ENCODE measurements at regions not wholly inside any gene's neighbourhood (a gene's known extent, or its start where the extent isn't known, plus 50 kb on each side); places are given as distances from the start of the nearest gene placed in this dataset.

DNA sequence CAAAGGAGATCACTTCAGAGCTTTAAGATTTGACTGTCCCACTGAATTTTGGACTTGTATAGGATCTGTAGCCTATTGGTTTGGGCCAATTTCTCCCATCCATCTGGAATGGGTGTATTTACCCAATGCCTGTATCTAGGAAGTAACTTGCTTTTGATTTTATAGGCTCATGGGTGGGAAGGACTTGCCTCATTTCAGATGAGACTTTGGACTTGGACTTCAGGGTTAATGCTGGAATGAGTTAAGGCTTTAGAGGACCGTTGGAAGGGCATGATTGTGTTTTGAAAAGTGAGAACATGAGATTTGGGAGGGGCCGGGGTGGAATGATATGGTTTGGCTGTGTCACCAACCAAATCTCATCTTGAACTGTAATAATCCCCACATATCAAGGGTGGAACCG lies 73.8 kb downstream of the ZNF518B start:
- TF ChIP-seq POLR2A (IDR thresholded peaks at IDR 0.05; ENCODE audit: low read length) (no peak), GATA1 (IDR thresholded peaks at IDR 0.05; ENCODE audit: low read depth, low read length) (no peak)
